Skin of body (tissue), 1 donor: ENCODE measurements at regions not wholly inside any gene's neighbourhood (a gene's known extent, or its start where the extent isn't known, plus 50 kb on each side); places are given as distances from the start of the nearest gene placed in this dataset.
"Not testable (repeated sequence)": the region's sequence is repeated elsewhere in the genome, so short reads cannot be mapped to it uniquely, and the experiment has no call there.

ENCODE experiments used
- DNase-seq: peaks from one replicate; lab custom pipeline; 2025; lab: John Stamatoyannopoulos, UW

- no peak for DNase-seq
Measured at GRCh38 chr9:99624499-99625233, 197.0 kb upstream of the NR4A3 start.

DNA sequence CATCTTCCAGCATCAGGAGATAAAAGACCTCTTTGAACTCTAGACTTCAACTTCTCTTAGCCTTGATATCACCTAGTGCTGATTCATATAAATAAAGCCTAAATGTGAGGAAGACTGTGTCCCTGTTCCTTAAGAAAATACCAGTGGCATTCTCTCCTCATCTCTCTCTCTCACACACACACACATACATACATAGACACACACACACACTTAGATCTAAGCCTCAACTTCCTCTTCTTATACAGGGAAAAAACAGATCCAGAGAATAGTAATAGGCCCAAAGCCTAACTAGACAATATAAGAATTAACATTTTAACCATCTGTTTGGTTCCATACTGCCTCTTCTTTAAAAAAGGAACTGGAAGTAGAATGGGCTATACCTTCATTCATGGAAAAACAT lies 195.3 kb upstream of the NR4A3 start:
- DNase-seq, result no peak

DNA sequence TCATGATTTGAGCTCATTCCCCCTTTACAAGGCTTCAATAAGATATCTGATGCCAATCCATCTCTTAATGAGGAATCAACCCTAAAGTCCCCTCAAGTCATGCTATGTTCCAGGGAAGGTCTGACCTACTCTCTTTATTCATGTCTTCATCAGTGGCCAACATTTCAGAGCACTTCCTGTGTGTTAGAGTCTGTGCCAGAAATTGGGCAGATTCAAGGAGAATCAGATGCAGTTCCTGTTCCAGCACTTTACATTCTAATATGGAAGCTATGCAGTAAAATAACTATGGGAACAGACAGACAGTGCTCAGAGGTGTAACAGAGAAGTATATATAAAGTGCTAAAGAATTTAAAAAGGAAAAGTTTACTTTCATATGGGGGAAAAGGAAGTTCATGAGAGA lies 193.4 kb upstream of the NR4A3 start:
- no peak for DNase-seq

DNA sequence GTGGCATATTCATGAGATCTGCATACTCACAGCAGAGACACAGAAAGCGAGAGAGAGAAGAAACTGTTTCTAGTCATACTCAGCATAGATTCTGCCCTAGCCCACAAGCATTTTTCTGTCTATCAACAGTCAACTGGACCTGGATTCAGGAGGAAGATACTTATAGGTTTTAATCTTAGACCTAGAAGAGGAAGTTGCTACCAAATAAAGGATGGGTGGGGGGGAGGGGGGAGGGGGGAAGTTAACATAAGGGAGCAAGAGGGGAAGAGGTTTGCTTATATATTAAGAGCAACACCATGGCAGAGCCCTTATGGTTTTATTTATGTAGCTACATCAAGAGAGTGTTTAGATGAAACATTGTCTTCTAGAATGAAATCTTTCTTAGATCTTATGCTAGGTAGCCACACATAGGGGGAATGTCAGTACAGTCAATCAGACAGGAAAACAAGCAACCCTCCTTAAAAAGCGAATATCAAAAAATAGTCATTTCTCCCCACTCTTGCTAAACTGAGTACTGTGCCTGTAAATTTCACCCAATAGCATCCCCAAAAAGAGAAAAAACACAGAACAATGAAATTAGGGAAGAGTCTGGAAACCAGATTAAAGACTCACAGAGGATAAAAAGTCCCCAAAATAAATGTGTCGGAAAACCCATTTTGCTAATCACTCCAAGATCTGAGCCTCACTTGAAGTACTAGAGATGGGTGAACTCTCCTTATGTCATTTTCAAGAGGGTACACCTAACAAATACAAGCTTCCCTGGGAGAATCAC lies 192.7 kb upstream of the NR4A3 start:
- no peak for DNase-seq

DNA sequence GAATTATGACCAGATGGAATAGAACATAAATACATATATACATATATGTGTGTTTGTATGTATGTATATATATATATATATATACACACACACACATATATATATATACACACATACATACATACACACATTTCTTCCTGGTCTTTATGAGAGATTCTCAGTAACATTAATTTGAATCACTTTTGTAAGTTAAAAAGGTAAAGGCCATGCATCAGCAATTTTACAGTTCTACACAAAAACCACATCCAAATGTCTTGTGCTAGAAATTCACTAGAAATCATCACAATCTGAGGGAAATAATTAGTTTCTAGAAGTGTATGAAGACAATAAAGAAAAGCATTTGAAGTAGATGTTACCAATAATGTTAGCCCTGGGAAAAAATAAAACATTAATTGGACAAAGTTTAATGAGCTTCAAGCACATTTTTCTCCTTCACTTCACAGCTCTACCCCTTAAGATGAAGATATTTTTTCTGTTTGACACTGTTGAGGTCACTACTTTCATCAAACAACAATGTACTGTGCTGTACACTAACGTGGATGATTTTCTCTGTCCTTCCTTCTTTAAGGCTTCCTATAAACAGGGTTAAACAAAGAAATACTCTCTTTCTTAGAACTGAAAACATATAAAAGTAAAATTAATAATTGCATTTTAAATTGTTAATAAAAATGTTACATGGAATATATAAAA lies 189.2 kb upstream of the NR4A3 start:
- no peak for DNase-seq

- no peak for DNase-seq
Measured at GRCh38 chr9:99633265-99633664, 188.4 kb upstream of the NR4A3 start.

GRCh38 chr9:99634186-99634585 lies 187.5 kb upstream of the NR4A3 start:
- DNase-seq, result peak; percentile 70

DNA sequence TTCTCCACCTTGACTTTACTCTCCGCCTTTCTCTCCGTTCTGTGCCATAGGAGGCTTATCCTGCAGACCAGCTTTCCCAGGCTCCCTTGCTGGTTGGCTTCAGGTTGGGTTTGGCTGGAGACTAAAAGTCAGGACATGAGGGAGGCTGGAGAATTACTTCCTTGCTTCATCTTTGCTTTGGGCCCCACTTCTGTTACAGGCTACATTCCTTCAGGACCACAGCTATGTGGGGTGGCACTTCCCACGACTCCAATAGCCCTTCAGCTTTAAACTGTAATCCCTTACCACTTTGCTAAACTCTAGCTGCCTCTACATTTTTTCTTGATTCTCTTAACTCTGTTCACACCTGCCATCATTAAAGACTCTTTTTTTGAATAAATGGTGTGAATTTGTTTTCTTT lies 186.7 kb upstream of the NR4A3 start:
- no peak for DNase-seq

DNA sequence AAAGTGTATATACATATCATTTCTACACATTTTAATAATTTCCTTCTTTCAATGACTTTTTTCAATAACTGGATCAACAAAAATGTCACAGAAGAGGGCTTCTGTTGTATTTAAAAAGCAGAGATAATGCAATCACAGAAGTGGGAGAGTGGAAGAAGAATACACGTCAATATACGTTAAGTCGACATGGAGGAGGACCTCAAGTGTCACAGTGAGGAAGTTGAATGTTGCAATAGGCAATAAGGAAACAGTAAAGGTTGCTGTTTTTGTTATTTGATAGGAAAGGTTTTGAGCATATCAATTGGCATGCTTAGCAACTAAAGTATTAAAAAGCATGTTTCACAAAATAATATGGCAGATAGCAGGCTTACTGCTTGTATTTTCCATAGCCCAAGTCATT lies 184.0 kb upstream of the NR4A3 start:
- DNase-seq, result no peak

GRCh38 chr9:99638971-99639370 lies 182.7 kb upstream of the NR4A3 start:
- no peak for DNase-seq

- no peak for DNase-seq
Measured at GRCh38 chr9:99647604-99648003, 174.1 kb upstream of the NR4A3 start.

GRCh38 chr9:99650187-99650874 lies 171.4 kb upstream of the NR4A3 start:
- DNase-seq, result no peak

DNA sequence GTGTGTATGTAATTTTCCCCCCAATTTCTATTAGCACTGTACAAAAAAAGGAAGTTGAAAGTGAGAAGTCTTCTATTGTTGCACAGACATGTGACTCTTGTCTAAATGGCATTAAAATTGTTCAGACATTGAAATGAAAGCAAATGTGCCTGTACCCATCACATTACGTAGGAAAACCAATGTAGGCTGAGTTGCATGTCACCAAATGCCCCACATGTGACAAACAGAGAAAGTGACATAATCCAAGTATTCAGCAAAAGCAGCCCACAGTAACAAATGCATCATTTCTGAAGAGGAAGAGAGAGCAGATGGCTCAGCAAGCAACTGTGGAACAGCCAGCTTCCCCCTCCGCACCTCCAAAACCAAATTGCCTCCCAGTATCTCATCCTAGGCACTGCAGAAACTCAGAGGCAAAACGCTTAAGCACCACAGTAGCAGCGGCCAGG lies 161.5 kb upstream of the NR4A3 start:
- DNase-seq, result peak; percentile 45

- DNase-seq, result no peak
Measured at GRCh38 chr9:99663297-99663696, 158.4 kb upstream of the NR4A3 start.

DNA sequence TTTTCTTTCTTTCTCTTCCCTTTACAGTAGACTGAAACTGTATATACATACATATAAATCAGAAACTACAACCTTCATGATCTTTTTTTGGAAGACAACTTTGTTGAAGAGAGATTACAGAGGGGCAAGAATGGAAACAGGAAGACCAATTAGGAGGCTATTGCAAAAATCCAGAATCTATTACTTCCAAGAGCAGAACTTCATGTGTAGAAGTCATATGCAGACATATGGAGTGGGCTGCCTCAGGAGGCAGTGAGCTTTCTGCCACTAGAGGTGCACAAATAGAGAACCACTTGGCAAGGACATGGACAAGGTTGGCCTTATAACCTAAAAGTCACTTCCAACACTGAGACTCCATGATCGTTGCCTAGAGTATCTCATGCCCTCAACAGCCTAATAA lies 157.8 kb upstream of the NR4A3 start:
- DNase-seq, result no peak

DNA sequence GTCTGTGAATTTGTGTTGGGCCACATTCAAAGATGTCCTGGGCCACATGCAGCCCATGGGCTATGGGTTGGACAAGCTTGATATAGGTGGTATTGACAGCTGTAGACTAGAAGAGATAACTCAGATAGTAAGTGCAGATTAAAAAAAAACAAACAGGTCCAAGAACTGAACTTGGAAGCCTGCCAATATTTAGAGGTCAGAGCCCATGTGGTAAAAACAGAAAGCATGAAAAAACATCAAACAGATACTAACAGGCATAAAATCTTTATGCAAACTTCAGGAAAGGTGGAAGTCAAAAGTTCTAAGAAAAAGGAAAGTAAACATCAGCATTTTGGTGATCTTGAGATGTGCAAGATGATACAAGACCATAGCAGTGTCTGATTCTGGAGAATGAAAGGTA lies 155.1 kb upstream of the NR4A3 start:
- no peak for DNase-seq

DNA sequence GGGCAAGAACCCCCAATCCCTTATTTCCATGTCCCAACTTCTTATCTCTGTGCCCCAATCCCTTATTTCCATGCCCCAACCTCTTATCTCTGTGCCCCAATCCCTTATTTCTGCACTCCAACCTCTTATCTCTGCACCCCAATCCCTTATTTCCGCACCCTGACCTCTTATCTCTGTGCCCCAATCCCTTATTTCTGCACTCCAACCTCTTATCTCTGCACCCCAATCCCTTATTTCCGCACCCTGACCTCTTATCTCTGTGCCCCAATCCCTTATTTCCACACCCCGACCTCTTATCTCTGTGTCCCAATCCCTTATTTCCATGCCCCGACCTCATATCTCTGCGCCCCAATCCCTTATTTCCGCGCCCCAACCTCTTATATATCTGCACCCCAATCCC lies 150.8 kb upstream of the NR4A3 start:
- DNase-seq, result not testable (repeated sequence)

GRCh38 chr9:99677281-99677680 lies 144.4 kb upstream of the NR4A3 start:
- DNase-seq, result no peak

GRCh38 chr9:99678566-99678965 lies 143.1 kb upstream of the NR4A3 start:
- DNase-seq, result no peak

GRCh38 chr9:99680191-99680590 lies 141.5 kb upstream of the NR4A3 start:
- DNase-seq, result no peak

- DNase-seq, result no peak
Measured at GRCh38 chr9:99681113-99681512, 140.6 kb upstream of the NR4A3 start.

DNA sequence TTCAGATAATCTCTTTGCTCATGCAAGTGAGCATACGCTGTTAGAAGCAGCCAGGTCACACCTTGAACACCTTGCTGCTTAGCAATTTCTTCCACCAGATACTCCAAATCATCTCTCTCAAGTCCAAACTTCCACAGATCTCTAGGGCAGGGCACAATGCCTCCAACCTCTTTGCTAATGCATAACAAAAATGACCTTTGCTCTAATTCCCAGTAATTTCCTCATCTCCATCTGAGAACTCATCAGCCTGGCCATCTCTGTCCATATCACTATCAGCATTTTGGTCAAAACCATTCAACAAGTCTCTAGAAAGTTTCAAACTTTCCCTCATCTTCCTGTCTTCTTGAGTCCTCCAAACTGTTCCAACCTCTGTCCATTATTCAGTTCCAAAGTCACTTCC lies 139.3 kb upstream of the NR4A3 start:
- no peak for DNase-seq
